ENCODE measurements at regions not wholly inside any gene's neighbourhood (a gene's known extent, or its start where the extent isn't known, plus 50 kb on each side); places are given as distances from the start of the nearest gene placed in this dataset.

GRCh38 chr7:12888717-12889116 is 201.3 kb downstream of the ARL4A start:
- Mint-ChIP-seq H3K4me1 (no peaks in the 10 kb centered on the region), H3K36me3 (no peaks in the 10 kb centered on the region), H3K27me3 (ENCODE audit: low read depth in 3 of 3) (peaks cover 0 to 2% (median 1%) of the 10 kb centered on the region in 3 donors), H3K27ac (no peak overlapping the region), H3K9me3 (peaks cover 0 to 6% (median 0%) of the 10 kb centered on the region in 6 donors), H3K4me3 (no peak overlapping the region)
- DNase-seq = no peak

- Mint-ChIP-seq H3K27me3 (ENCODE audit: low read depth in 3 of 3) (peaks cover 0 to 2% (median 1%) of the 10 kb centered on the region in 3 donors), H3K9me3 (peaks cover 0 to 6% (median 0%) of the 10 kb centered on the region in 6 donors), H3K36me3 (no peaks in the 10 kb centered on the region), H3K4me3 (no peak overlapping the region), H3K4me1 (no peaks in the 10 kb centered on the region), H3K27ac (no peak overlapping the region)
- DNase-seq = no peak
These were observed 202.0 kb downstream of the ARL4A start for GRCh38 chr7:12889391-12889790.

- Mint-ChIP-seq H3K9me3 (peaks cover 0 to 6% (median 0%) of the 10 kb centered on the region in 6 donors), H3K4me3 (no peak overlapping the region), H3K36me3 (no peaks in the 10 kb centered on the region), H3K27me3 (ENCODE audit: low read depth in 3 of 3) (peaks cover 0 to 2% (median 1%) of the 10 kb centered on the region in 3 donors), H3K27ac (no peak overlapping the region), H3K4me1 (no peaks in the 10 kb centered on the region)
- no peak for DNase-seq
These were observed 203.2 kb downstream of the ARL4A start for GRCh38 chr7:12890586-12890985.

DNA sequence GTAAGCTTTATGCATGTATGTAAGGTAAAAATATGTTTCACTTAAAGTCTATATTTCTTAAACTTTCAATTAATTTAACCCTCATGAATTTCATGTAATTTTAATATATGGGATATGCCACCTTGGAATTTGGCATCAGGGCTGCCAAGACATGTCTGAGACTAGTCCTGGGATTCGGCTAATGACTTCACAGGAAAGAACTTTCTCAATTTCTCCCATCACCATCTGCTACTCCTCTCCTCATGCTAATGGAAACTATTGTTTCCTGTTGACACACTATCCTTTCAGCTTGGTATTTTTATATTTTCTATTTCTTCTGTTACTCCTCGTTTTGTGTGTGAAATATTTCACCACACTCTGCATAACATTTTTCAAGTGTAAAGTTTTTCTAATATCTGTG is 205.9 kb downstream of the ARL4A start:
- Mint-ChIP-seq H3K4me3 (no peak overlapping the region), H3K27me3 (ENCODE audit: low read depth in 3 of 3) (peaks cover 0 to 1% (median 0%) of the 10 kb centered on the region in 3 donors), H3K4me1 (no peaks in the 10 kb centered on the region), H3K36me3 (no peaks in the 10 kb centered on the region), H3K9me3 (peaks cover 0 to 6% (median under 1%) of the 10 kb centered on the region in 6 donors), H3K27ac (no peak overlapping the region)
- no peak for DNase-seq

DNA sequence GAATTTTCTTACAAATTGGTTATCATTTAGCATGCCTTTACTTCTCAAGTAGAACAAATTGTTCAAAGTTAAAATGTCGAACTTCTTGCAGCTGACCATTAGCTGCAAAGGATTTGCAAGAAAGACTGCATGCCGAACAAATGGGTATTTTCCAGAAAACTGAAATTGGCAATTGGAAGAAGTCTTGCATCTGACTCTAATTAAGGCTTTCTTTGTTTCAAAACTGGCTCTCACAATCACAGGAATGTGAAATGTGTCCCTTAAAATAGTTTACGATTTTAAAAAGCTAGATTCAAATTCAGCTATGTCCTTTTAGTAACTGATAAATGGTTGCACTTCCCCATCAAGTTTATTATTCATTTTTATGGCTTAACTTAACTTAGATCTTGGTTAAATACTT is 207.9 kb downstream of the ARL4A start:
- peaks cover 0 to 2% (median 0%) of the 10 kb centered on the region in 3 donors for H3K27me3 Mint-ChIP-seq (ENCODE audit: low read depth in 3 of 3)
- no peaks in the 10 kb centered on the region for H3K36me3 Mint-ChIP-seq
- DNase-seq = no peak
- H3K4me1 Mint-ChIP-seq = no peaks in the 10 kb centered on the region
- peaks cover 0 to 5% (median under 1%) of the 10 kb centered on the region in 6 donors for H3K9me3 Mint-ChIP-seq
- no peak overlapping the region for H3K27ac Mint-ChIP-seq
- no peak overlapping the region for H3K4me3 Mint-ChIP-seq

GRCh38 chr7:12896316-12896715 is 208.9 kb downstream of the ARL4A start:
- Mint-ChIP-seq H3K36me3 (no peaks in the 10 kb centered on the region), H3K27ac (no peak overlapping the region), H3K4me3 (no peak overlapping the region), H3K27me3 (ENCODE audit: low read depth in 3 of 3) (peaks cover 0 to 2% (median 0%) of the 10 kb centered on the region in 3 donors), H3K4me1 (no peaks in the 10 kb centered on the region), H3K9me3 (peaks cover 0 to 9% (median under 1%) of the 10 kb centered on the region in 6 donors)
- DNase-seq = no peak

DNA sequence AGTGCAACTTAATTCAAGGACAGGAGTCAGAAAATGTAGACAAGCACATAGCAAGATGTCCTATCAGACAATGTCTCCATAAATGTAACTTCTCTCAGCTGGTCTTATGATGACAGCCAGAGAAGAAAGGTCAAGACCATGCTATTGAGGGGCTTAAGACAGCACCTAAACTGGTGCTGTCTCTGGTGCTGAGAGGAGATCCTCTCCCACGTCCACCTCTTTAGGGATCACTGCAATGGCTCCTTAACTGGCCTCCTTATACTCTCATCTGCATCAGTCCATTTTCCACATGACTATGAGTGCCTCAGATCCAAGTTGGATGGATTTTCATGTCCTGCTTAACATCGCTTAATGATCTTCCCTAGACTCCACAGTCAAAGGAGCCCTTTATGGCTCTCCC is 210.6 kb downstream of the ARL4A start:
- Mint-ChIP-seq H3K27me3 (ENCODE audit: low read depth in 3 of 3) (peaks cover 0 to 2% (median 0%) of the 10 kb centered on the region in 3 donors), H3K9me3 (peaks cover 0 to 12% (median 0%) of the 10 kb centered on the region in 6 donors), H3K4me3 (no peak overlapping the region), H3K27ac (no peak overlapping the region), H3K4me1 (no peaks in the 10 kb centered on the region), H3K36me3 (no peaks in the 10 kb centered on the region)
- no peak for DNase-seq

DNA sequence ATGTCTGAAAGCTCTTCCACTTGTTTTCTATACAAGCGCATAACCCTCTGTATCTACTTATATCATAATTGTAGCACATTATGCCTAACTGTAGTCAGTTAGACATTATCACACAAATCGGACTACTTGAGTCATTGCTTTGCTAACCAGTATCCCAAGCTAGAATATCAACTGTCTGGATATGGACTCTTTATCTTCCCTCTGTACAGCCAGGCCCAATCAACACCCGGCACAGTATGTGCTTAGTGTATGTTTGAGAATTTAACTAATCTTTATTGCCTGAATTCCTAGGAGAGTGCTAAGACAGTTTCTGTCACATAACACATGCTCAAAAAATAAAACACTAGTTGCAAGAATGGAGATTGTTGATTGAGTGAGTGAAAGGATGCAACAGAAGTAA is 211.2 kb downstream of the ARL4A start:
- no peak for DNase-seq
- Mint-ChIP-seq H3K27me3 (ENCODE audit: low read depth in 3 of 3) (peaks cover 0 to 2% (median 0%) of the 10 kb centered on the region in 3 donors), H3K9me3 (peaks cover 0 to 8% (median 0%) of the 10 kb centered on the region in 6 donors), H3K4me3 (no peak overlapping the region), H3K4me1 (no peaks in the 10 kb centered on the region), H3K36me3 (no peaks in the 10 kb centered on the region), H3K27ac (no peak overlapping the region)

DNA sequence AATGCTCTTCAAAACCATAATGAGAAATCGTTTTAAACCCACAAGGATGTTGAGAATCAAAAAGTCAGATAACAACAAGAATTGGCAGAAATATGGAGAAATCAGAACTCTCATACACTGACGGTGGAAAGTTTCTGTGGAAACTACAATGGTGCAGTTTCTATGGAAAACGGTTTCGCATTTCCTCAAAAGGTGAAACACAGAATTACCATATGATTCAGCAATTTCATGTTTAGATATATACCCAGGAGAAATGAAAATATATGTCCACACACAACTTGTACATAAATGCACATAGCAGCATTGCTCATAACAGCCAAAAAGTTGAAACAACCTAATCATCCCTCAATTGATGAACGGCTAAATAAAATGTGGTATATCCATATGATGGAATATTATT is 218.2 kb downstream of the ARL4A start:
- no peaks in the 10 kb centered on the region for H3K36me3 Mint-ChIP-seq
- no peak overlapping the region for H3K4me3 Mint-ChIP-seq
- H3K4me1 Mint-ChIP-seq = no peaks in the 10 kb centered on the region
- H3K9me3 Mint-ChIP-seq = peaks cover 0 to 6% (median 0%) of the 10 kb centered on the region in 6 donors
- peaks cover 0 to 2% (median 1%) of the 10 kb centered on the region in 3 donors for H3K27me3 Mint-ChIP-seq (ENCODE audit: low read depth in 3 of 3)
- no peak for DNase-seq
- no peak overlapping the region for H3K27ac Mint-ChIP-seq

DNA sequence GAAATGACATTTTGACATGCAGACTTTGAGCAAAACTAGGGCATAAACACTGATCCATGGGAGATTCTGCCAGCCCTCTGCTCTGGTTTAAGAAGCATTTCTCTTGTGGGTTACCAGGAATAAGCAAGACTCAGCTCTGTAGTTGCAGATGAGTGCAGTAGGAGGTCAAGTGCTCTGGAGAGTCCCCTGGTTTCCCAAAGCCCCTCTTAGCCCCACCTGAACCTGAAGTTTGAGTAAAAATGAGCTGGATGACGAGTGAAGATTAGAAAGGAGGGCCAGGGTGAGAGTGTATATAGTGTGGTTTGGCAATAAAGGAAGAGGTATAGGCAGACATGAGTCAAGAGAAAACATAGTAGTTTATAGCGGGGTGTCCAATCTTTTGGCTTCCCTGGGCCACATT is 220.3 kb downstream of the ARL4A start:
- Mint-ChIP-seq H3K4me3 (no peak overlapping the region), H3K27me3 (ENCODE audit: low read depth in 3 of 3) (peaks cover 0 to 3% (median 2%) of the 10 kb centered on the region in 3 donors), H3K36me3 (no peaks in the 10 kb centered on the region), H3K27ac (no peak overlapping the region), H3K9me3 (peaks cover 0 to 3% (median 0%) of the 10 kb centered on the region in 6 donors), H3K4me1 (no peaks in the 10 kb centered on the region)
- no peak for DNase-seq

- H3K27me3 Mint-ChIP-seq (ENCODE audit: low read depth in 3 of 3) = peaks cover 2 to 3% (median 2%) of the 10 kb centered on the region in 3 donors
- H3K4me1 Mint-ChIP-seq = no peaks in the 10 kb centered on the region
- H3K36me3 Mint-ChIP-seq = no peaks in the 10 kb centered on the region
- H3K27ac Mint-ChIP-seq = no peak overlapping the region
- H3K4me3 Mint-ChIP-seq = no peak overlapping the region
- H3K9me3 Mint-ChIP-seq = peaks cover 0 to 6% (median 2%) of the 10 kb centered on the region in 6 donors
- no peak for DNase-seq
These were observed 222.1 kb downstream of the ARL4A start for GRCh38 chr7:12909483-12909882.

- no peaks in the 10 kb centered on the region for H3K4me1 Mint-ChIP-seq
- H3K36me3 Mint-ChIP-seq = no peaks in the 10 kb centered on the region
- no peak overlapping the region for H3K27ac Mint-ChIP-seq
- DNase-seq = no peak
- peaks cover 2 to 3% (median 2%) of the 10 kb centered on the region in 3 donors for H3K27me3 Mint-ChIP-seq (ENCODE audit: low read depth in 3 of 3)
- peaks cover 0 to 6% (median 3%) of the 10 kb centered on the region in 6 donors for H3K9me3 Mint-ChIP-seq
- no peak overlapping the region for H3K4me3 Mint-ChIP-seq
These were observed 223.6 kb downstream of the ARL4A start for GRCh38 chr7:12911053-12911452.

- H3K36me3 Mint-ChIP-seq = no peaks in the 10 kb centered on the region
- DNase-seq = no peak
- H3K27ac Mint-ChIP-seq = no peak overlapping the region
- peaks cover 0 to 5% (median 2%) of the 10 kb centered on the region in 3 donors for H3K27me3 Mint-ChIP-seq (ENCODE audit: low read depth in 3 of 3)
- no peak overlapping the region for H3K4me3 Mint-ChIP-seq
- H3K9me3 Mint-ChIP-seq = peaks cover 0 to 17% (median 3%) of the 10 kb centered on the region in 6 donors
- H3K4me1 Mint-ChIP-seq = no peaks in the 10 kb centered on the region
These were observed 225.6 kb downstream of the ARL4A start for GRCh38 chr7:12913002-12913401.

- H3K27me3 Mint-ChIP-seq (ENCODE audit: low read depth in 3 of 3) = peaks cover 0 to 2% (median 2%) of the 10 kb centered on the region in 3 donors
These were observed 230.4 kb downstream of the ARL4A start for GRCh38 chr7:12917801-12918200.

GRCh38 chr7:12921751-12922345 is 234.4 kb downstream of the ARL4A start:
- Mint-ChIP-seq H3K36me3 (no peaks in the 10 kb centered on the region), H3K27me3 (ENCODE audit: low read depth in 3 of 3) (peaks cover 0 to 2% (median under 1%) of the 10 kb centered on the region in 3 donors), H3K4me3 (no peak overlapping the region)

More at GRCh38 chr7:12917801-12918200, 230.4 kb downstream of the ARL4A start:
- H3K4me1 Mint-ChIP-seq = no peaks in the 10 kb centered on the region
- no peaks in the 10 kb centered on the region for H3K36me3 Mint-ChIP-seq
- no peak overlapping the region for H3K4me3 Mint-ChIP-seq
- DNase-seq = no peak
- H3K9me3 Mint-ChIP-seq = peaks cover 0 to 24% (median 1%) of the 10 kb centered on the region in 6 donors
- no peak overlapping the region for H3K27ac Mint-ChIP-seq

More at GRCh38 chr7:12921751-12922345, 234.4 kb downstream of the ARL4A start:
- peaks cover 0 to 14% (median 0%) of the 10 kb centered on the region in 6 donors for H3K9me3 Mint-ChIP-seq
- H3K4me1 Mint-ChIP-seq = no peaks in the 10 kb centered on the region
- no peak for DNase-seq
- no peak overlapping the region for H3K27ac Mint-ChIP-seq
